HG03460 (cell line): ENCODE measurements at regions not wholly inside any gene's neighbourhood (a gene's known extent, or its start where the extent isn't known, plus 50 kb on each side); places are given as distances from the start of the nearest gene placed in this dataset.

ENCODE experiments used
- ATAC-seq: cut with Tn5 transposase; IDR thresholded peaks from one replicate; pipeline ENCODE4 v1.9.1; 2021; ENCODE audit not compliant: unreplicated experiment

DNA sequence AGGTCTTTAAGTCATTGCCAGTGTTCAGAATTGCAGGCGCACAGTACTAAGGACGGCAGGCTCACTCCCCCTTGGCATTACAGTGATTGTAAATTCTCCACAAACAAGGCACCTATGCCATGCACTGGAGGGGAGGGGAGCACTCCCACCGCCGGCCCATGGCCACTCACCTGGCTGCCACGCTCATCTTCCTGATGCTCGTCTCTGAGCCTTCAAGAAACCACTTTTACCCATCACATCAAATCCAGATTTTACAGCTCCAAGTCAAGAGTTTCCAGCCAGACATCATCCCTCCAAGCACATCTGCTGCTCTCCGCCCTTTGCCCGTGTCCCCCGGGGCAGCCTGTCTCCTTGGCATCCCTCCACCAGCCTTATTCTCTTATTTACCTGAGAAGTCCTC is 350.2 kb upstream of the SHH start:
- ATAC-seq = no peak

DNA sequence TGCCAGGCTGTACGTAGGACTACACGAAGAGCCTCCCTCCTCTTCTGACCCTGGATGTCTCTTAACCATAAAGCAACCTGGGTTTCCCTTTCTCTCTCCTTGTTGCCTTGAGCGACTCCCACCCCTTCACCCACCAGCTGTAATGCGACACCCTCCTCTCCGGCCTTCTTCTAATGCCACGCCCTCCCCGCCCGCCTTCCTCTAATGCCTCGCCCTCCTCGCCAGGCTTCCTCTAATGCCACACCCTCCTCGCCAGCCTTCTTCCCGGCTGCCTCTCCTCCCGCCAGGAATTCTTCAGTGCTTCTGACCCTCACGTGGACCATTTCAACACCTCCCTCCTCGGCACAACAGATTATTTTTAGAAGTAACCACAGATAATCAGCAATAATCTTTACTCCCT is 348.5 kb upstream of the SHH start:
- no peak for ATAC-seq

DNA sequence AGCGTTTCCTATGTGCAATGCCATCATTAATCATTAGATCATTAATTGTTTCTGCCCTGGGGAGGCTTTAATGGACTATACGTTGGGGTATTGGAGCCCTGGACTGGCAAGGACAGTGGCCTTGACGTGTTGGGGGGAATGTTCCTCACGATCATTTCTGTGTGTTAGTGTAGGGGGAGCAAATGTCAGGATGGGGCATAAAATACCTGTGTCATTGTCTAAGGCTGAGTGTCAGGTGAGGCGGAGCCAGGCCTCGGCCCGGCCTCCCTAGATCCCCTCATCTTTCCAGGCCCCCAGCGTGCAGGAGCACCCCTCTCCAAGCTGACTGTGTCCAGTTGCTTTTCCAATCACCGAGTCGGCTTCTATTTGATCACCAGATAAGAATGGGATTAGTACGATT is 346.4 kb upstream of the SHH start:
- no peak for ATAC-seq

DNA sequence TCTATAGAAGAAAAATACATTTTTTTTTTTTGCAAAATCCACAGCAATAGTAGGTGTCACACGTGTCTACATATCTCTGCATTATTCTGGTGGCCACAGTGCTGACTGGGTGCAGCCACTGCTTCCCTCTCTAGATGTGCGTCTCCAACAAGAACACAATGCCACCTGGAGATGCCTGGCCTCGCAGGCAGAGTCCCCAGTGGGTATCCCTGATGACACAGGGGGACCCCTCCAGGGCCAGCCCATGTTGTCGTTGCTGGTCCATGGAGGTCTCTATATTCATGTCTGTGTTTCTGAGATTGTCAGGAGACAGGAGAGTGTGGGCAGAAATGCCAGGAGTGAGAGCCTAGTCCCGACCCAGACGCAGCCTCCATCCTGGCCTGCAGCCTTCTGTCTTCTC is 345.9 kb upstream of the SHH start:
- ATAC-seq = no peak

DNA sequence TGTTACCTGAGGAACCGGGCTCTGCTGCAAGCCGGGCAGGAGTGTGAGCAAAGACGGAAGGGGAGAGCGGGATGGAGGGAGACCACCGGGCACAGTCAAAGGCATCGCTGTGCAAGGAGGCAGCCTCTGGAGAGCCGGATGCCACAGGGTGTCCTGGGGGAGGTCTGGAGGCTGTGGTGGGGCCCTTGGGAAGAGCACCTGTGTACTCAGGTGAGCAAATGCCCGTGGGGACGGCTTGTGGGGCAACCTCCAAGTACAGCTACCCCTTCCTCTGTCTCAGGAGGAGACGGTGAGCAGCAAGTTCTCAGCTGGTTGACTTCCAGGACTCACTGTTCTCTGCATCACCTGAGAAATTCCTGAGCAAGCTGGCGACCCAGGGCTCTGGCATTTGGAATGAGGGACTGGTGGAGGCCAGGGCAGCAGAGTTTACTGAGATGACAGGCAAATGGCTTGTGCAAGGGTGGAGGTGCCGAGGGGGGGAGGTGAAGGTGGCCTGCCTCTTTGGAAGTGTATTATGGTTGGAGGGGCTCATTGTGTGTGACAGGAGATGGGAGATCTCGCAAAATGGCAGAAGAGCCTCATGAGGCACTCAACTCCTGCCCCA is 345.2 kb upstream of the SHH start:
- no peak for ATAC-seq

DNA sequence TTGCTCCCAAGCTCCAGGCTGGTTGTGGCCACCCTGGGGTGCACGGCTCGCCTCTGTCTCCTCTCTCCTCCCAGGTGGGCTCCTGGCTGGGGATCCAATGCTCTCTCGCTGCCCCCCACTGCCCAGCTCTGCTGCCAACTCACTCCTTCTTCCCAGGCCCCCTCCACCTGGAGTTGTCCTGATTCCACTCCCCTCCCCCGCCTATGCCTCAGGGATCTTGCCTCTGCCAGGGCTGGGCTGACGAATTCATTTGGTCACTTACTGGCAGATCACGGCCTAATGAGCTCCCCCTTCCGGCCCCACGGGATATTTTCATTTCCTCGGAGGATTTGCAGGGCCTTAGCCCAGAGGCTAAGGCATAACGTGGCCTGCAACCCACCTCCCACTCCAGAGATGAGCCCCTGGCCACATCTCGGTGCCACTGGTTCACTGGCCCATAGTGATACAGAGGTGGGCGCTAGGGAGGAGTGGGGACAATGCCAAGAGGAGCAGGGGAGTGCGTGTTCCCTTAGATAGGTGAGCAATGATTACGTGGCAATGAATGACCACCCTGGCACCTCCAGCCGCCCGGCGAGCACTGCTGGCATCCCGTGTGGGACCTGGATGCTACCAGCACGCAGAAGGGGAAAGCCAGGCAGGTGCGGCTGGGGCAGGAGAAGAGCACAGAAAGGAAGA is 344.6 kb upstream of the SHH start:
- ATAC-seq = no peak

DNA sequence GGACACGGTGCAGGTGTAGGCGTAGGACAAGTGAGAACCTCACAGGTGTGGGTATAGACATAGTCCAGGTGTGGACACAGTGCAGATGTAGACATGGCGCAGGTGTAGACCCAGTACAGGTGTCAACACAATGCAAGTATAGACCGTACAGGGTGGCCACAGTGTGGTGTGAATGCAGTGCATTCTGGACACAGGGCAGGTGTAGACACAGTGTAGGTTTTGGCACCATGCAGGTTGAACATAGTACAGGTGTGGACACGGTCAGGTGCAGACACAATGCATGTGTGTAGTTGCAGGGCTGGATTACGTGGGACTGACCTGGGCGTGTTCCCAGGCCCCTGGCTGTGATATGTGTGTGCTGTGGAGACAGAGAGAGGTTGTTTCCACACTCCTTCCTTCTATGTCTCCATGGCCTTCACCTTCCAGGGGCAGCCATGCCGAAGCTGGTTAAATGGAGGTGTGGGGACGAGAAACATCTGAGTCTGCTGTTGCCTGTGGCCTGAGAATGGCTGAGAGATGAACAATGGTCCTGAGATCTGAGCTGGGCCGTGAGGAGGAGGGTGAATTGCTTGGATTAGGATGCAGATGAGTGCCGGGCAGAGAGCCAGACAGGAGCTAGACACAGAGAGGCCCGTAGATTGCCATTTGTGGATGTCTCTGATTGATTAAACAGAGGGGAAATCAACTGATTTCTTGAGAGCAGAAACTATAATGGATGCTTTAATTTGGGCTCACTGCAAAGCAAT is 343.9 kb upstream of the SHH start:
- no peak for ATAC-seq

DNA sequence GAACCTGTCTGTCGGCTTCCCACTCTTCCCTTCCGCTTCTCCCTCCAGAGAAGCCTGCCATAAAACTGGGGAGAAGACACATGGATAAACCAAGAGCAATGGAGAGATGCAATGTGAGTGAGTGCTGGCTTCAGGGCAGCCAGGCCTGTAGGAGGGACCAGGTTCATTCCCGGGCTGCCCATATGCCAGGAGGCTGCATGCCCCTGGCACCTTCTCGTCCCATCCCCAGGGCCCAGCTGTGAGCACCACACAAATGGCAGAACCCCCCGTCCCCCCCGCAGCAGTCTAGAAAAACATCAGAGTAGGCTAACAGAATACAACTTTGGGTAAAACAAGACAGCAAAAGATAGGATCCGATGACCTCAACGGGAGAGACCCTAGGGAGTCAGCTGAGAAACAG is 341.3 kb upstream of the SHH start:
- ATAC-seq = no peak

DNA sequence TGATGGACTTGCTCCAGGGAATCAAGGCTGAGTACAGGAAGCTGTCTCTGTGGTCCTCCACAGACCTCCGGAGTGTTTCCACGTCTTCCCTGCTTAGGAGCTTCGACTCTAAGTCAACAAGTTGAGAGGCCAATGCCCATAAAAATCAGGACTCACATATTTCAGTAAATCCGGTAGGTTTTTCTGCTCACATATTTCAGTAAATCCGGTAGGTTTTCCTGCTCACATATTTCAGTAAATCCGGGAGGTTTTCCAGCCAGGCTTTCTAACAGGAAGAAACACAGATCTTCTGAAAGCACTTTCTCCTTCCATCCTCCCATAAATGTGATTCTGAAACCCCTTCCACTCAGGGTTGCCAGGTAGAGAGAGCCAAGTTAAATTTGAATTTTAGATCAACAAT is 340.1 kb upstream of the SHH start:
- no peak for ATAC-seq

DNA sequence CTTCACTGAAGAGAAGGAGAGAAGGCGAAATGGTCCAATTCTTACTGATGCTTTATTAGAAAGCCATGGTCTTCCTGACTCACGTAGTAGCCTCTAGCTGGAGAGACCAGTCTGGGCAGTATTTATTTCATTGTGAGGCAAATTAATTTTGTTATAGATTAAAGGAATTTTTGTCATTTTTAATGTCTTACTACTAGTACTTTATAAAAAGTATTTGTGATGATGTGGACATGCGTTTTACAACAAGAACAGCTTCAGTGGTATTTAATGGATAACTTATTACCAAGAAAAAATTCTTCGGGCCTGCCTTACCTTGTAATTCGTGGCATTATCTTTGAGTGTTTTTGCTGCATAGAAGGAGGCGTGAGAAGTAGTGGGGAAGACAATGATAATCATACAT is 339.4 kb upstream of the SHH start:
- no peak for ATAC-seq

DNA sequence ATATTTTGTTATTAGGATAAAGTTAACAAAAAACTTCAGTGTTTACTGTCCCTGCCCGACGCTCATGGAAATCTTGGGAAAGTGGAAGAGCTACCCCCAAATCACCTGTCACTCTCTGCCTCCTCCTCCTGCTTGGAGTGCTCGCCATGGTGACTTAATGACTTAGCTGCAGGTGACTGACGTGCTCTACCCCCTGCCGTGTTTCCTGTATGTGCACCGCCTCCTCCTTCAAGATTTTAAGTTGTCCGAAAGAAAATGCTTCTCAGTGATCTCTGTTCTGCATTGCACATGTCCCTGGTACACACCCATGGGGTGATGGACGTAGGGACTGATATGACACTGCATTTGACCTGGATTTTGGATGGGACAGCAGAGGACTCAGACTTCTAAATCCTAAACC is 338.8 kb upstream of the SHH start:
- ATAC-seq = no peak

DNA sequence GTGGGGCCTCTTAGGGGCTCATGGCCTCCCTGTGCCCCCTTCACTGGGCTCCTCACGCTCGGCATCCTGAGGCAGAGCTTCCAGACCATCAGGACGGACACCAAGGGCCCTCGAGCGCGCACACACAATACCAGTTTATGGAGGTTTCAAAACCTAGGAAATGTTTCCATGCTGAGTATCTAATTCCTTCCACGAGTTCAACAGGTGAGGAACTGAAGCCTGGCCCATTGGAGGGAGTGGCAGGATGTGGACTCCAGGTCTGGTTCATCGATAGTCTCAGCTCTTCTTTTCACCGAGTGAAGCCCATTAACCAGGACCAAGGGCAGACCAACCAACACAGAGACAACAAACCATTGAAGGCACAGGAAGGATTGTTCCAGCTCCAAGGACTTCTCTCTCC is 336.7 kb upstream of the SHH start:
- ATAC-seq = no peak

DNA sequence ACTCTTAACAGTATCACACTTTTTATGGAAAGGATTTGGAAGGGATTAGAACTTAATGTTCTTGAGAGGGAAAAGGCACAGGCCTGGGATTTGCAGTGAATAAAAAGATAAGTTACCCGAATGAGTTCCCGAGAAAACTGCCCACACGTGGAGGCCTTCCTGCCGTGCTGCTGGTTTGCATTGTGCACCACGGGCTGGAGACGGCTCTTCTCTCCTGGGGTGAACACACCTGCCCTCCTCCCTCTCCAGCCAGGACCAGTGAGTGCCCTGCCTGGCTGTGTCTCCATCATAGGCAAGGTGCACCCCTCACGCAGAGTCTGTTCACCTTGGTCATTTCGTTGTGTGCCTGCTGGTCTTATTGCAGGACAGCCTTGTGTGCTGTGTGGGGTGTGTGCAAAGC is 336.3 kb upstream of the SHH start:
- ATAC-seq = no peak

DNA sequence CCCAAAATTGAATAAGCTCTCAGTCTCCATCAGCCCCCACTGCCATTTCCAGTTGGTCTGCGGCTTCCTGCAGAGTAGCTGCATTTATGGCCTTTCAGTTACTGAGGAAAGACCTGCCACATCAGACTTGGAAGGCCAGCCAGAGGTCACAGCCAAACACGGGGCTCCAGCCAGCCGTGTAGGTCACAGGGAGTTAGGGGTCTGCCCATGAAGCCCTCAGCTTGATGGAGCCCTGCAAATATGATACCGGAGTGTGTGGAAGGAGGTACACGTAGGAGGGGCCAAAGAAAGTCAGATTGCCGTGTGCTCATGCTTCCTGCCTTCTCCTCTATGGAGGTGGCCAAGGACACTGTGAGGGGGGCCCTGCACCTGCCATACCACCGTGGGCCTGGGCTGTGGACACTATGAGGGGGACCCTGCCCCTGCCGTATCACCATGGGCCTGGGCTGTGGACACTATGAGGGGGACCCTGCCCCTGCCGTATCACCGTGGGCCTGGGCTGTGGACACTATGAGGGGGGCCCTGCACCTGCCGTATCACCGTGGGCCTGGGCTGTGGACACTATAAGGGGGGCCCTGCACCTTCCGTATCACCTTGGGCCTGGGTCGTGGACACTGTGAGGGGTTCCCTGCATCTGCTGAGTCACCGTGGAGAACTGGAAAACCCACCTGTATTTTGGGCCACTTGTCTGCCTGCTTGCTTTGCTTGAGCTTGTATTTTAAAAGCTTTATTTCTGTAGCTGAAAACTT is 335.7 kb upstream of the SHH start:
- ATAC-seq = no peak

DNA sequence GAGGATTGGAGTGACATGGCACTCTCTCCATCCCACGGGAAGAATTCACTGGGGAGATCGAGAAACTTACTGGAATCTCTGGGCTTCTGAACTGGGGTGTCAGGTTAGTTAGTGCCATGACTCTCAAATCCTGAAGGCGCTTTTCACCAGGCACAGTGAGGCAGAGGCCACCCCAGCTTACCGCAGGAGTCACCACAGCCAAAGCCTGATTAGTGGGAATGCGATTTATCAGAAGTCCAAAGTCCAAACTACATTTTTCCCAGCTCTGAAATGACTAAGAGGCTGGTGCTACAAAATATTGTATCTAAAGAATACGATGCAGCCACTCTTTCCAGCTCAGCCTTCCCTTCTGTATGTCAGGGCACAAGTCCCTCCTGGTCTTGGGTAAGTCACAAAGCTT is 334.8 kb upstream of the SHH start:
- no peak for ATAC-seq

DNA sequence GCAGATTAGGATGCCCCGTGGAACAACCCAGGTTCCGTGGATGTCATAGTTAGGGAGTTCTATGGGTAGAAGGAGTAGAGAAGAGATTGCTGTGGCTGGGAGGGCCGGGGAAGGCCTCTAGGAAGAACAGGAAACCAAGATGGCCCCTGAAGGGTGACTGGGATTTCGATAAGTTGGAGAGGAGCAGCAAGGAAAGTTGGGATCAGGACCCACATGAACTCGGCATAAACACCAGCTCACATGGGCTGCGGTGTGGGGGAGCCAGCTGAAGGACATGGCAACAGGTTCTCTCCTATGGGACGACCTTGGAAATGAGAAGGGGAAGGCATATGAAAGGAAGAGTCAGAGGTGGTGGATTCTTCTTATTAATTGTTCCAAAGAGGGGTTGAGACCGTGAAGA is 333.7 kb upstream of the SHH start:
- no peak for ATAC-seq

DNA sequence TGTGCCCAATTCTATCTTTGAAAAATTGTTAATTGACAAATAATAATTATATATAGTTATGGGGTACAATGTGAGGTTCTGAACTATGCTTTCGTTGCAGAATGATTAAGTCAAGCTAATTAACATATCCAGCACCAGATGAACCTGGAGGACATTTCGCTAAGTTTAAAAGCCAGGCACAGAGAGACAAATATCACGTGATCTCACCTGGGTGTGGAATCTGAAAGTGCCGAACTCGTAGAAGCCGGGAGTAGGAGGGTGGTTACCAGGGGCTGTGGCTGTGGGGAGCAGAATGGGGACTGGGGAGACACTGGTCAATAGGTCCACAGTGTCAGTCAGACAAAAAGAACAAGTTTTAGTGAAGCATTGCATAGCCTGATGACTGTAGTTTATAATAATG is 332.9 kb upstream of the SHH start:
- ATAC-seq = no peak

DNA sequence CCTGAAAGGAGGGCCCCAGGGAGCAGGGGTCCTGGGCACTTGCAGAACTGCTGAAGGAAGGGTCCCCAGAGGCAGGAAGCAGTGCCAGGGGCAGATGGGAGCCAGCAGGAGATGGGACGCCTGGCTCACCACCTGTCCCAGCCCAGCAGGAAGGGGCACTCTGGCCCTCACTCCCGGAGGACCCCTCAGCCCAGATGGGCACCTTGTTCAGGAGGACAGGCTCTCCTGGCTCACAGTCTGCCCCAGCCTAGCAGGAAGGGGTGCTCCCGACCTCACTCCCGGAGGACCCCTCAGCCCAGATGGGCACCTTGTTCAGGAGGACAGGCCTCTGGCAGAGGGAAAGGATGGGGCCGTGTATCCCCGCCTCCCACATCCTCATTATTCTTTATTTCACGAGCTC is 331.4 kb upstream of the SHH start:
- no peak for ATAC-seq

DNA sequence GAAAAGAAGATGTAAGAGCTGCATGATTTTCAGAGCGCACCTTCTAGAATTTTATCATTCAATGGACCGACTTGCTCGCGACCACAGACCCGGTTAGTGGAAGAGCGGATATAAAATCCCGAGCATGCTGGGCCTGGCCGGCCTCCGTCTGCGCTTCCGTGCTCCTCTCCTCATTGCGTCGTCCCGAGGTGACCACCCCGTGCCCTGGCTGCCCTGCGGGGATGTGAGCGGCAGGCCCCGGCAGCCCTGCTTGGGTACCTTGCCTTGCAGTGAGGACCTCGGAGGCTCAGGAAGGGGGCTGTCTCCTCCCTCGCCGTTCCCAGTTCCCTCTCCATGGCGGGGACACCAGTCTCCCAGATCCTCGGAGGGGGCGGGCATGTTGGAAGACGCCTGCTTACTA is 330.9 kb upstream of the SHH start:
- no peak for ATAC-seq

DNA sequence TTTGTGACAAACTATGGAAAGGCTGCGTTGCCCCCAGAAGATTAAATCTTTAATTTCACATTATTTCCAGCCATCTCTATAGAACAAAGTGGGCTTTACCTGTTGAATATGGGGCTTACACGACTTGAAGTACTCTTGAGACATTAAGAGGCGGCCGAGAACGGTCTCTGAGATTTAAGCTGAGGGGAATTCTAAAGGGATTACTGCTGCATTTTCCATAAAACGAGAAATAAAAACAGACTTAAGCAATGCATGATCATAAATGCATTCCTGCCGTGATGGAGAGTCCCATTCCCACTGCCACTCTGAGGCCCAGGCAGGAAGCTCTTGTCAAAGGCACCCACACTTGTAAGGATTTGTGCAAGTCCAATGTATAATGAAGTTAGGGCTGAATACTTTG is 329.7 kb upstream of the SHH start:
- no peak for ATAC-seq

DNA sequence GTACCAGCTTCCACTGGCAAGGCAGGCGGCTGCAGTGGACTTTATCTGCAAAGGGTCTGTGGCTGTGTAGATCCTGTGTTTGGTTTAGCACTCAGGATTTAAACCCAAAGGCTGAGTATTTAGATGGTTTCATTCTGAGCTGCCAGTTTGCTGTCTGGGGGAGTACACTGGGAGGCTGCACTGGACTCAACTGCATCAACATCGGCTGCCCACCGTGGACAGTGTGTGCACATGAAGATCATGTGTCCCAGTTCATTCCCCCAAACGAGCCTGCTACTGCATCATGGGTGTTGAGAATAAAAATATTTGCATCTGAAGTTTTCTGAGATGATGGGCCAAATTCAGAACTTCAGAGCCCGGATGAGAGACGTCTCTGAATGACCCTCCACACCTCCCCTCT is 328.6 kb upstream of the SHH start:
- no peak for ATAC-seq

DNA sequence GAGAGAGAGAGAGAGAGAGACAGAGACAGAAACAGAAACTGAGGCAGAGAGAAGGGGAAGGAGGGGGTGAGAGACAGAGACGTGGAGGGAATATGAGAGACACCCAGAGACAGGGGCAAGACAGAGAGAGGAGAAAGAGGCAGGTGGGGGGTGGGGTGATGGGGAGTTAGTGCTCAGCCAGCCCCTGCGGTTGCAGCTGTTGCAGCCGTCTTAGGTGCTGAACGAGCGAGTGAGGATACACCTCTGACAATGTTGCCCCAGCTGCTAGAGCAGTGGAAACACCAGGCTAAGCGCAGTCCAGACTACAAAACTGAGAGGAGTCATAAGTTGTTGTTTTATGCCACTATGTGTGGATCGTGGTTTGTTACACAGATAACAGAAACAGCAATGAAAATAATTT is 328.2 kb upstream of the SHH start:
- no peak for ATAC-seq
